Astrocyte (in vitro differentiated cells and primary cell): ENCODE measurements at regions not wholly inside any gene's neighbourhood (a gene's known extent, or its start where the extent isn't known, plus 50 kb on each side); places are given as distances from the start of the nearest gene placed in this dataset.

Experiments used
- EZH2 ChIP-seq: IDR thresholded peaks from 2 replicates; pipeline ENCODE4 v1.6.1; 2012; ENCODE audit warnings: mild to moderate bottlenecking, low read length, inconsistent platforms; ENCODE audit not compliant: insufficient read depth
- TF ChIP-seq, protein P1 (sequence below): IDR thresholded peaks from 2 replicates; pipeline ENCODE4 v1.5.1; 2011; ENCODE audit warnings: low read depth, mild to moderate bottlenecking, inconsistent platforms, low read length, moderate library complexity; ENCODE audit not compliant: insufficient read depth

DNA sequence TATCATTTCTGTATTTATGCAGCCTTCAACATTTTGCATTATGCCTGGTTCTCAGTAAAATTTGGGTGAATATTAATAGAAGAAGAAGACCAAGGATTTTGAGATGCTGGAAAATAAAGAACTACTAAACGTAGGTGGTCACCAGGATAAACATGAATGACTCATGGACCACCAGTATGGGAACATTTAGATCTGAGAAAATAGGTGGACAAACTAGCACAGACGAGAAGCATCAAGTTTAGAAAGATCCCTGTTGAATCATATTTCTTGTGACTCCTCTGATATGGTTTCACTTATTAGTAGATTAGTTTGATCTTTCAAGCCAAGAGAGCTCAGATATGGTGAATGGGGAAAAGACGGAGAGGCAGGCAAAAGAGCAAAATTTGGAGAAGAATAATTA, 97.9 kb downstream of the RAP2B start:
- TF ChIP-seq, protein P1, sequence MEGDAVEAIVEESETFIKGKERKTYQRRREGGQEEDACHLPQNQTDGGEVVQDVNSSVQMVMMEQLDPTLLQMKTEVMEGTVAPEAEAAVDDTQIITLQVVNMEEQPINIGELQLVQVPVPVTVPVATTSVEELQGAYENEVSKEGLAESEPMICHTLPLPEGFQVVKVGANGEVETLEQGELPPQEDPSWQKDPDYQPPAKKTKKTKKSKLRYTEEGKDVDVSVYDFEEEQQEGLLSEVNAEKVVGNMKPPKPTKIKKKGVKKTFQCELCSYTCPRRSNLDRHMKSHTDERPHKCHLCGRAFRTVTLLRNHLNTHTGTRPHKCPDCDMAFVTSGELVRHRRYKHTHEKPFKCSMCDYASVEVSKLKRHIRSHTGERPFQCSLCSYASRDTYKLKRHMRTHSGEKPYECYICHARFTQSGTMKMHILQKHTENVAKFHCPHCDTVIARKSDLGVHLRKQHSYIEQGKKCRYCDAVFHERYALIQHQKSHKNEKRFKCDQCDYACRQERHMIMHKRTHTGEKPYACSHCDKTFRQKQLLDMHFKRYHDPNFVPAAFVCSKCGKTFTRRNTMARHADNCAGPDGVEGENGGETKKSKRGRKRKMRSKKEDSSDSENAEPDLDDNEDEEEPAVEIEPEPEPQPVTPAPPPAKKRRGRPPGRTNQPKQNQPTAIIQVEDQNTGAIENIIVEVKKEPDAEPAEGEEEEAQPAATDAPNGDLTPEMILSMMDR, result no peak
- no peak for TF ChIP-seq EZH2
